CD1c-positive myeloid dendritic cell (primary cell): ENCODE measurements at regions not wholly inside any gene's neighbourhood (a gene's known extent, or its start where the extent isn't known, plus 50 kb on each side); places are given as distances from the start of the nearest gene placed in this dataset.
A peak's percentile ranks its signal among the peaks of the same experiment; 100 is the strongest.
"Not testable (repeated sequence)": the region's sequence is repeated elsewhere in the genome, so short reads cannot be mapped to it uniquely, and the experiment has no call there.

Experiments
- DNase-seq: peaks from one replicate; pipeline ENCODE4 v3.0.0-alpha.2; 2016; ENCODE audit errors: extremely low spot score

GRCh38 chr7:131015657-131015958 is 281.6 kb upstream of the KLF14 start:
- no peak for DNase-seq

DNA sequence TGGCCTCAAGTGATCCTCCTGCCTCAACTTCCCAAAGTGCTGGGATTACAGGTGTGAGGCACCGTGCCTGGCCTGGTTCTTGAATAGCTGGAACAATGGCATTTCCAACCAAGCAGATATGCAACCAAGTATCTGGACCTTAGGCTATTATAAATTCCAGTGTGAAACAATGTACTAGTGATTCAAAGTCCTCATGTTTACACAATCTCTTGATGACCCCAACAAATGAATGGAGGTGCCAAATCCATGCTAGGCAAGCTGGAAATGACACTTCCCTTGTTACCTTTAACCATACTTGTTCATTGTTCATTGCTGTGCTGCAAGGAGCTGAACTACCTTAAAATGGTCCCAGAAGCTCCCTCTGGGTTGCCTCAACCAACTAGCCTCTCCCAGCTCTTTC is 282.2 kb upstream of the KLF14 start:
- no peak for DNase-seq

DNA sequence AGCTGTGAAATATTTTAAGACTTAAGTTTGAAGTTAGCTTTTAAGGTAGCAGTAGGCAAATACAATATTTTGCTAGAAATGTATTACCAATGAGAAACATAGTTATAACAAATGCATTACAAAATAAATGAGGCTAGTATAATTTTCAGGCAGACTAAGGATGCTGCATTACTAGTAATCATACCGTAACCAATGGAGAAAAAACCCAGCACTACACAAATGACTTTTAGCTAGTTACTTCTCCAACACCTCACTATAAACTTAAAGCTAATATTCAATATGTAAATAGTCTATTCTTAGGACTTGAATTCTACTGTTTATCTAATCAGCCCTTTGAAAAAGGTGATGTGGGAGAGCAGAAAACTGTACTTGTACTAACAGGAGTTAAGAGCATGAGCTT is 285.3 kb upstream of the KLF14 start:
- DNase-seq, result no peak

DNA sequence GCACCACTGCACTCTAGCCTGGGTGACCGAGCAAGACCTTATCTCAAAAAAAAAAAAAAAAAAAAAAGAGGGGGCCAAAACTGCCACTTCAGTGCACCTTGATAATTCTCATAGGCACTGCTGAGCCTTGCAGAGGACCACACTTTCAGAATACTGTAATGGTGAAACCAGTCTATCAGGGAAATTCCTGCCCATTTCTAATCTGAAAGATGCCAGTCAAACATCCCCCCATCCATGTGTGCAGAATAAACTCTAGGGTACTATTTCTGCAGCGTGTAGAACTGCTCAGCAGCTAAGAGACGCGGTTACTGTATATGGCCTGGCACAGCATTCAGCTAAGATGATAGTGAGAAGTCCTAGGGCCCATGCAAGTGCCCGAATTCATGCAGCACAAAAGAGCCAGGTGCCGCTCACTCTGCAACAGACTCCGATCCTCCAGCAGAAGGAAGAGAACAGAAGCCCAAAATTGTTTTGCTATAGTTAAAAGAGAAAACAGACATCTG is 286.8 kb upstream of the KLF14 start:
- no peak for DNase-seq

- DNase-seq, result peak; percentile 62
These were observed 287.5 kb upstream of the KLF14 start for GRCh38 chr7:131021460-131021859.

GRCh38 chr7:131021902-131022301 is 287.9 kb upstream of the KLF14 start:
- DNase-seq, result peak; percentile 43

GRCh38 chr7:131026297-131027000 is 292.4 kb upstream of the KLF14 start:
- DNase-seq, result peak; percentile 77

GRCh38 chr7:131027287-131027773 is 293.3 kb upstream of the KLF14 start:
- DNase-seq, result peak; percentile 41

- no peak for DNase-seq
These were observed 294.3 kb upstream of the KLF14 start for GRCh38 chr7:131028295-131028694.

DNA sequence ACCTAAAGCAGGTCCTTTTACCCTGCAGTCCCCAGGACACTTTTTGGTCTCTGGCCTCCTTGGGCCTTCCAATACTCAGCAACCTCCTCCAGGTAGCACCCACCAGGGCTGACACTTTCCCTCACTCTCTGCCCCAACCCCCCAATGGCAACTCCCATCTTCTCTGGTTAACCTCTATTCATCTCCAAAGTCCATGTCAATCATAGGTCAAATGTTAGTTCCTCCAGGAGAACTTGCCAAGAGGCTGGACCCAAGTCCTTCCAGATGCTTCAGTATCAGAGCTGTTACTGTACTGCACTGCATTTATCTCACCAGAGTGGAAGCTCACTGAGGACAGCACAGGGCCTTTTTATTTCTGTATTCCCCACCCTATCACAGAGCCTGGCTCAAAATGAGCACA is 295.0 kb upstream of the KLF14 start:
- no peak for DNase-seq

DNA sequence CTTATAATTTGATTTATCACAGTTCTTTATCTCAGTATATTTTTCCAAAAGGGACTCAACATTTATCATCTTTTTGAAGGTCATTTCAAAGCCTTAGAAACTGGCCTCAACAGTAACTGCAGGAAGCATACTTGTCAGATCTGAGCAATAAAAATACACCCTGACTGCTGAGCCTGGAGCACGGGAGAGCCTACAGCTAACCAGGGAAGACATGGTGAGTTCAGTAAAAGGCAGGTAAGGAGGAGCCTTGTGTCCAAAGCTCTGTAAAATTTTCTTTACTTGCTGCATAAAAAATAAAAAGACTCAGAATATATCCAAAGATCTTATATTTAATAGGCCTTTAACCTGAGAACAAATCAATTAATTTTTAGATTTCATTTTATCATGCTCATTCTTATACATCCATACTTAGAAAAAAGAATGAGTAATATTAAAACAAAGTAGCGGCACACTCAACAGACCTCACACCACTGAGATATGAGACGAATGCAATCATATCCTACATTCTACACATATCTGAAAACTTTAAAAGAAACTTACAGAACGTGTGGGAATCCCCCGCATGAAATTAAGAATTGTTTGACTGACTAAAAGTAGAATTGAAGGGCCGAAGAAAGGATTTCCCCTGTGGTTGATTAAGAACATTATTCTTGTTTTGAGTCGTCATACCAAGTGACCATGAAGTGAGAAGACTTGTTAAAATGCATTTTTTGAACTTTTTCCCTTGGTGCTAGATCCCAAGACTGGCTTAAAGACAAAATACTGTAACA is 296.4 kb upstream of the MKLN1 start:
- no peak for DNase-seq

GRCh38 chr7:131032786-131033185 is 294.9 kb upstream of the MKLN1 start:
- DNase-seq, result peak; percentile 39

- DNase-seq, result peak; percentile 10
These were observed 293.4 kb upstream of the MKLN1 start for GRCh38 chr7:131034166-131034881.

DNA sequence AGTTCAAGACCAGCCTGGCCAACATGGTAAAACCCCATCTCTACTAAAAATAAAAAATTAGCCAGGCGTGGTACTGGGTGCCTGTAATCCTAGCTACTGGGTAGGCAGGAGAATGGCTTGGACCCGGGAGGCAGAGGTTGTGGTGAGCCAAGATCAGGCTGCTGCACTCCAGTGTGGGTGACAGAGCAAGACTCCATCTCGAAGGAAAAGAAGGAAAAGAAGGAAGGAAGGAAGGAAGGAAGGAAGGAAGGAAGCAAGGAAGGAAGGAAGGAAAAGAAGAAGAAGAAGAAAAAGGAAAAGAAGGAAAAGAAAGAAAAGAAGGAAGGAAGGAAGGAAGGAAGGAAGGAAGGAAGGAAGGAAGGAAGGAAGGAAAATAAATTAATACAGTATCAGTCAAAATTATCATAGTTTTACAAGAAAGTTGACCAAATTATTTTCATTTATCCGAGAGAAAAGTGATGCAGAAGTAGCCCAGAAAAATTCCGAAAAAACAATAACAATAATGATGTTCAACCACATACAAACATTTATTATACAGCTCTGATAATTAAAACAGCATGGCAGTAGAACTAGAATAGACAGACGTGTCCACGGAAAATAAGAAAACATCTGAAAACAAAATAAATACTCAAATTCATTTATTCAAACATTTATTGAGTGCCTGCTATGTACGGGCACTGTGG is 292.4 kb upstream of the MKLN1 start:
- DNase-seq, result no peak

DNA sequence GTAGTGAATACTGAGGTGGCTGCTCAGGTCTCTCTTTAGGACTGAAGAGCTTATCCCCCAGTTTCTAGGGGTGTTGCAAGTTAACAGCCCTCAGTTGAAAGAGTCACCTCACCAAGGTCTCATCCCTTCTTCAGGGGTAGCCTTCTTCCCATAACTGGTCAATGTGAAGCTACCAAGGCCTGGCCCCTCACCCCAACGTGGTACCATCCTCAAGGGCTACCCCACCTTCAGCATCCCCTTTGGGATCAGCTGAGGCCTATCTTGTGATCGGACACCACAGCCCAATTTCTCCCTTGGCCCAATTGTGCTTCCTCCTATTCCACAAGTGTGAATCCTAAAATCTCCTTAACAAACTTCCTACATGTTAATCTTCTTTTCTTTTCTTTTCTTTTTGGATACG is 289.5 kb upstream of the MKLN1 start:
- no peak for DNase-seq

DNA sequence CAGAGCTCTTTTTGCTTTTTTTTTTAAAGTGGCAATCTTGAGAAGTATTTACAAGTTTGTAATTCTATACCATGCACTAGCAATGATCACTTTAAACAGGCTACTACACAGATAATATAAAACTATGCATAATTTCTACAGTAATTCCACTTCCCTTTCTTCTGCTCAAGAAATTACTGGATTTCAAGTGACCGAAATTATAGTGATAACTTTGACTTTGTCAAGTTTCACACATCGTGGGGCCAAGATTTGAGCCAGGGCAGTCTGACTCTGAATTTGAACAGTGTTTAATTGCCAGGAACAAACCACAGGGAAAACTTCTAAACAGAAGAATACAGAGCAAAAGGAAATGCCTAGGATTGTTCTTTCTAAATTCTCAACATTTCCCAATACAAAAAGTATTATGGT is 288.3 kb upstream of the MKLN1 start:
- peak; percentile 24 for DNase-seq

DNA sequence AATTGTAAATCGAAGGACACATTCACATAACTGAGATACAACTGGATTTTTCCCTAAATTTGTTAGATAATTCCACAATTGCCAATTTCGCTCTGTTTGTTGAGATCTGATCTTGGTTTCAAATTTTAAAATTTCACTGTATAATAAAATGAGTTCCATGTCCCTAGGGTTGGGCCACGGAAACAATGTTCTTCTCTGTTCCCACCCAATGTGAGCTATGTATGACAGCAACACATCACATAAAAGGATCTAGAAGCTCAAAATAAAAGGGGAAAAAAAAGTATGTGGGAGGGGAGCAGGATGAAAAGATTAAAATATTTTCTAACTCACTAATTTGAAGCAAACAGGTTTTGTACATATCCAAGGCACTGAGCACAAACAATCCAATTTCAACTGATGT is 287.8 kb upstream of the MKLN1 start:
- DNase-seq, result peak; percentile 15

GRCh38 chr7:131040467-131040932 is 287.2 kb upstream of the MKLN1 start:
- peak; percentile 66 for DNase-seq

DNA sequence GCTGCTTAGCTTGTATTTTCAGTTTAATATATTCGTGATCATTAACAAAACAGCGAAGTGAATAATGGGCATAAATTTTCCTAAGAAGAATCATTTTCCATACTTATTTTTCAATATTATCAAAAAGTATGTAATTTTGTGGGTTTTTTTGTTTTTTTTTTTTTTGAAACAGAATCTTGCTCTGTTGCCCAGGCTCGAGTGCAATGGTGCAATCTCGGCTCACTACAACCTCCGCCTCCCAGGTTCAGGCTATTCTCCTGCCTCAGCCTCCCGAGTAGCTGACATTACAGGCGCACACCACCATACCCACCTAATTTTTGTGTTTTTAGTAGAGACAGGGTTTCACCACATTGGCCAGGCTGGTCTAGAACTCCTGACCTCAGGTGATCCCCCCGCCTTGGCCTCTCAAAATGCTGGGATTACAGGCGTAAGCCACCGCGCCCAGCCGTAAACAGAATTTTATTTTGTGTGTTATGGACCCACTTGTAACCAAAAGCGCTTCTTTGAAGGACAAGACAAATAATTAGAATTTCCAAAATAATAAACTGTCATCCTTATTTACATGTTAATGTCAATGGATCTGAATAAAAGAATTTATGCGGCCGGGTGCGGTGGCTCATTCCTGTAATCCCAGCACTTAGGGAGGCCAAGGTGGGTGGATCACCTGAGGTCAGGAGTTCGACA is 286.5 kb upstream of the MKLN1 start:
- DNase-seq, result not testable (repeated sequence)

GRCh38 chr7:131042269-131043160 is 285.2 kb upstream of the MKLN1 start:
- no peak for DNase-seq
